ENCODE measurements at regions not wholly inside any gene's neighbourhood (a gene's known extent, or its start where the extent isn't known, plus 50 kb on each side); places are given as distances from the start of the nearest gene placed in this dataset.

GRCh38 chr5:27434335-27434734 is 395.9 kb upstream of the CDH9 start:
- TF ChIP-seq CTCF (IDR thresholded peaks at IDR 0.05) (no peak), POLR2A (IDR thresholded peaks at IDR 0.05) (no peak), POLR2AphosphoS5 (IDR thresholded peaks at IDR 0.05) (no peak)
